ENCODE measurements at regions not wholly inside any gene's neighbourhood (a gene's known extent, or its start where the extent isn't known, plus 50 kb on each side); places are given as distances from the start of the nearest gene placed in this dataset.

DNA sequence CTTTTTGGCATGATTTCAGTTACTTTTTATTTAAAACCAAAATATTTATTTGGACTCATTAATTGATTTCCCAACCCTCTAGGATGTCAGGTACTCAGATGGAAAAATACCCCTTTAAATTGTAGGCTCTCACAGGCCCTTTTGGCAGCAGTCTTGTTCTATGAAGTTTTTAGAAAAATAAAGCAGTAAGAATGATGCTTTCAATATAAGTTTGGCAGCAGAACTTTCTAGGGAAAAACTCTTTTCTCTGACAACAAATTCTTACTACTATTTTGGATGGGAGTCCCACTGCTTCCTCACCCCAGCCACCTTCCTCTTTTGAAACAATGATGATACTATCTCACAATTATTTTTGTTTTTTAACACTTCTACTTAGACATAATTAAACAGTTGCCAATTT lies 581.6 kb upstream of the SGCG start:
- no peak overlapping the region for H3K4me3 ChIP-seq (ENCODE audit: low read depth, low read length)
- no peak for DNase-seq (ENCODE audit: low read depth)
- TF ChIP-seq MYC (IDR thresholded peaks at IDR 0.05; ENCODE audit: low read depth, low read length), result no peak
- TF ChIP-seq, protein P1, sequence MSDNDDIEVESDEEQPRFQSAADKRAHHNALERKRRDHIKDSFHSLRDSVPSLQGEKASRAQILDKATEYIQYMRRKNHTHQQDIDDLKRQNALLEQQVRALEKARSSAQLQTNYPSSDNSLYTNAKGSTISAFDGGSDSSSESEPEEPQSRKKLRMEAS (IDR thresholded peaks at IDR 0.05; ENCODE audit: low read depth, low read length), result no peak
- TF ChIP-seq, protein P2, sequence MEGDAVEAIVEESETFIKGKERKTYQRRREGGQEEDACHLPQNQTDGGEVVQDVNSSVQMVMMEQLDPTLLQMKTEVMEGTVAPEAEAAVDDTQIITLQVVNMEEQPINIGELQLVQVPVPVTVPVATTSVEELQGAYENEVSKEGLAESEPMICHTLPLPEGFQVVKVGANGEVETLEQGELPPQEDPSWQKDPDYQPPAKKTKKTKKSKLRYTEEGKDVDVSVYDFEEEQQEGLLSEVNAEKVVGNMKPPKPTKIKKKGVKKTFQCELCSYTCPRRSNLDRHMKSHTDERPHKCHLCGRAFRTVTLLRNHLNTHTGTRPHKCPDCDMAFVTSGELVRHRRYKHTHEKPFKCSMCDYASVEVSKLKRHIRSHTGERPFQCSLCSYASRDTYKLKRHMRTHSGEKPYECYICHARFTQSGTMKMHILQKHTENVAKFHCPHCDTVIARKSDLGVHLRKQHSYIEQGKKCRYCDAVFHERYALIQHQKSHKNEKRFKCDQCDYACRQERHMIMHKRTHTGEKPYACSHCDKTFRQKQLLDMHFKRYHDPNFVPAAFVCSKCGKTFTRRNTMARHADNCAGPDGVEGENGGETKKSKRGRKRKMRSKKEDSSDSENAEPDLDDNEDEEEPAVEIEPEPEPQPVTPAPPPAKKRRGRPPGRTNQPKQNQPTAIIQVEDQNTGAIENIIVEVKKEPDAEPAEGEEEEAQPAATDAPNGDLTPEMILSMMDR (IDR thresholded peaks at IDR 0.05; ENCODE audit: low read depth, low read length), result no peak
- TF ChIP-seq POLR2A (IDR thresholded peaks at IDR 0.05; ENCODE audit: extremely low read depth, insufficient read length), result no peak

DNA sequence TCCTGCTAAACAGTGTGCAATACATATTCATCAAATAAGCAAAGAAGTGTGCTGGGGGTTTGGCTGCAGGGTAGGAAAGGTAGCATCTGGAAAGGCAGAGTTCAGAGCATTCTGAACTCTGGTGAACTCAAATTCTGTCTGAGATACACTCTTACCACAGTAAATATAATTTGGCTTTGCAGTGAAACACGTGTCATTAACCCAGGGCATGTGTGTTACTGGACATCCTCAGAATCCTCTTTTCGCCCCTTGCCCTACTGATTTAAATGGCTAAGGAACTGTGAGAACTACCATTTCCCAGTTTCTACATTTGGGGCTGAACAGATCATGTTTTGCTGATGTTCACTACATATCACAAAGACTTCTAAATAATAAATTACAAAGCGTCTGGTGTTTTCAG lies 562.8 kb upstream of the SGCG start:
- no peak for DNase-seq (ENCODE audit: low read depth)
- H3K4me3 ChIP-seq (ENCODE audit: low read depth, low read length), result no peak overlapping the region

DNA sequence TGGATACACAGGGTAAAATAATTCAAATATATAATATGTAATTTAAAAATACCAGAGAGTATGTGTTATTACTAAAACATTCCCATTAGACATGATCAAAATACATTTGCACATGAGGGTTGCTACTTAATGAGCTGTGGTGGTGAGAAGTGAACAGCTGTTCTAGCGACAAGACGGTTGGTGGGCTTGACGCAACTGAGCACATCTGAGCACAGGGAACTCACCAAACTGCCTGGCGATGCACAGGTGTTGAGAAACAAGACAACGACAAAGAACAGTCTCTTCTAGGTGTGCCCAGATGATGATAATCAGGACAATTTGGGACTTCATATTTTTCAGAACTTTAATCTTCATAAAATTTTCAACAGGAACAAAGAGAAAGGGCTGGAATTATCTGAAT lies 555.1 kb upstream of the SGCG start:
- no peak overlapping the region for H3K4me3 ChIP-seq (ENCODE audit: low read depth, low read length)
- TF ChIP-seq, protein P1 (IDR thresholded peaks at IDR 0.05; ENCODE audit: low read depth, low read length), result no peak
- no peak for TF ChIP-seq MYC (IDR thresholded peaks at IDR 0.05; ENCODE audit: low read depth, low read length)
- TF ChIP-seq, protein P2 (IDR thresholded peaks at IDR 0.05; ENCODE audit: low read depth, low read length), result no peak
- no peak for TF ChIP-seq POLR2A (IDR thresholded peaks at IDR 0.05; ENCODE audit: extremely low read depth, insufficient read length)
- no peak for DNase-seq (ENCODE audit: low read depth)

More for the DNA sequence above, 562.8 kb upstream of the SGCG start:
- TF ChIP-seq POLR2A (IDR thresholded peaks at IDR 0.05; ENCODE audit: extremely low read depth, insufficient read length) (no peak), MYC (IDR thresholded peaks at IDR 0.05; ENCODE audit: low read depth, low read length) (no peak)
- TF ChIP-seq, protein P1 (IDR thresholded peaks at IDR 0.05; ENCODE audit: low read depth, low read length), result no peak
- TF ChIP-seq, protein P2 (IDR thresholded peaks at IDR 0.05; ENCODE audit: low read depth, low read length), result no peak

DNA sequence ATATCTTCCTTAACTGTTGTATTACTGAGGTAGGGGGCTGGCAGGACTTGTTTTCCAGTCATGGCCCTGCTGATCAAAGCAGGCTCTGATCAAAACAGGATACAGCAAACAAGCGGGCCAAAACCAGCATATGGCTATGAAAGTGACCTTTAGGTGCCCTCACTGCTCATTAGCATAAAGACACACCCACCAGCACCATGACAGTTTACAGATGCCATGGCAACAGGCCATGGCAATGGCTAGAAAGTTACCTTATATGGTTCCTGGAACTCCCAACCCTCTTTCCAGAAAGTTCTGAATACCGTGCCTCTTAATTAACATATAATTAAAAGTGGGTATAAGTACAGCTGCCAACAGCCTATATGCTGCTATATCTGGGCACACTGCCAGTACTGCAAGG lies 551.4 kb upstream of the SGCG start:
- DNase-seq (ENCODE audit: low read depth), result no peak
- H3K4me3 ChIP-seq (ENCODE audit: low read depth, low read length), result no peak overlapping the region
- TF ChIP-seq MYC (IDR thresholded peaks at IDR 0.05; ENCODE audit: low read depth, low read length) (no peak), POLR2A (IDR thresholded peaks at IDR 0.05; ENCODE audit: extremely low read depth, insufficient read length) (no peak)

DNA sequence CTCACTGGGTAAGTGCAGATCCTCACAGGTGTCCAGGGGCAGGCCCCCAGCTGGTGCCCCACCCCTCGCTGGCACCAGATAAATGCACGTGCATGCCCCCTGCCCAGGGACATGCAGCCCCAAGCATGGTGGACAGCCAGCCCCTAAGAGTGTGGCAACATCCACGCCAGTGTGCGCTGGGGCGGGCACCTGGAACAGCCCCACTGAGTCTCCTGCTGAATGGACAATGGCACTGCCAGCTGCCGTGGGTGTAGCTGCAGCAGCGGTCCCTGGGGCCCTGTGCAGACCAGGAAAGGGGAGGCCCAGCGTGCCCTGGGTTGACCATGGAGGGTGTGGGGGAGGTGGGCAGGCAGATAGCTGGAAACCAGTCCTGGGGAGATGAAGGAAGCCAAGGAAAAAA lies 538.7 kb upstream of the SGCG start:
- no peak for DNase-seq (ENCODE audit: low read depth)
- TF ChIP-seq POLR2A (IDR thresholded peaks at IDR 0.05; ENCODE audit: extremely low read depth, insufficient read length), result no peak
- TF ChIP-seq, protein P2 (IDR thresholded peaks at IDR 0.05; ENCODE audit: low read depth, low read length), result no peak
- TF ChIP-seq, protein P1 (IDR thresholded peaks at IDR 0.05; ENCODE audit: low read depth, low read length), result no peak
- TF ChIP-seq MYC (IDR thresholded peaks at IDR 0.05; ENCODE audit: low read depth, low read length), result no peak
- no peak overlapping the region for H3K4me3 ChIP-seq (ENCODE audit: low read depth, low read length)

DNA sequence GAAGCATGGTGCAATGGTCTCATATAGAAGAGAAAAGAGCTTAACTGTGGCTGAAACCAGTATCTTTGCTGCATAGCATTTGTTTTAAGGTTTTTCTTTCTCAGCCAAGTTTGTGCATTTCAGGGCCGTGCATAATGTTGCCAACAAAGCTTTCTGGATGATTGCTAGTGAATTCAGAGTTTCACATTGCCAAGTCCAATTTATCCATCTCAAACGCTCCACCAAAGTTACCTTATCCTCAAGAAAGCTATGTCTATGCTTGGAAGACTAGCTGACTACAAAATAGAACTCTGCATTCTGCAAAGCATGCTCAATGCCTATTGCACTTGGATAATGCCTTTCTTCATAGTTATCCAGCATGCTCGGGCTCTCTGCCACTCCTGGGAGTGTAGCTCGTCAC lies 535.8 kb upstream of the SGCG start:
- TF ChIP-seq, protein P2 (IDR thresholded peaks at IDR 0.05; ENCODE audit: low read depth, low read length), result no peak
- no peak for TF ChIP-seq POLR2A (IDR thresholded peaks at IDR 0.05; ENCODE audit: extremely low read depth, insufficient read length)
- TF ChIP-seq, protein P1 (IDR thresholded peaks at IDR 0.05; ENCODE audit: low read depth, low read length), result no peak
- no peak for TF ChIP-seq MYC (IDR thresholded peaks at IDR 0.05; ENCODE audit: low read depth, low read length)
- no peak for DNase-seq (ENCODE audit: low read depth)
- no peak overlapping the region for H3K4me3 ChIP-seq (ENCODE audit: low read depth, low read length)
